GM23248 (cell line): ENCODE measurements at regions not wholly inside any gene's neighbourhood (a gene's known extent, or its start where the extent isn't known, plus 50 kb on each side); places are given as distances from the start of the nearest gene placed in this dataset.

Experiments
- DNase-seq: peaks from one replicate; pipeline ENCODE4 v3.0.0-alpha.2; 2015
- H2AFZ ChIP-seq: fragments of 200-600 bp; sonication (generic); 2 replicates; pipeline ENCODE4 v1.6.1; 2016; ENCODE audit warnings: antibody characterized with exemption
- H3F3A ChIP-seq: fragments of 200-600 bp; sonication (generic); 2 replicates; pipeline ENCODE4 v1.6.1; 2016; ENCODE audit warnings: mild to moderate bottlenecking, antibody characterized with exemption, mixed run types; ENCODE audit not compliant: insufficient read depth
- H3K27ac ChIP-seq: fragments of 200-600 bp; sonication (generic); 2 replicates; pipeline ENCODE4 v1.5.1; 2016; ENCODE audit warnings: mild to moderate bottlenecking
- H3K27me3 ChIP-seq: fragments of 200-600 bp; sonication (generic); replicated peaks from 2 replicates; pipeline ENCODE4 v1.6.1; 2016; ENCODE audit warnings: mild to moderate bottlenecking; ENCODE audit not compliant: insufficient read depth
- H3K36me3 ChIP-seq: fragments of 200-600 bp; sonication (generic); 2 replicates; pipeline ENCODE4 v1.6.1; 2016; ENCODE audit warnings: low read depth, mild to moderate bottlenecking
- H3K4me1 ChIP-seq: fragments of 200-600 bp; sonication (generic); 2 replicates; pipeline ENCODE4 v1.6.1; 2016; ENCODE audit warnings: mild to moderate bottlenecking; ENCODE audit not compliant: insufficient read depth
- H3K4me2 ChIP-seq: fragments of 200-600 bp; sonication (generic); one replicate; pipeline ENCODE4 v1.6.1; 2016; ENCODE audit warnings: mild to moderate bottlenecking; ENCODE audit not compliant: unreplicated experiment
- H3K4me3 ChIP-seq: fragments of 200-600 bp; sonication (generic); 2 replicates; pipeline ENCODE4 v1.5.1; 2016; ENCODE audit warnings: mild to moderate bottlenecking
- H3K79me2 ChIP-seq: fragments of 200-600 bp; sonication (generic); 2 replicates; pipeline ENCODE4 v1.6.1; 2016; ENCODE audit warnings: mild to moderate bottlenecking; ENCODE audit not compliant: insufficient read depth
- H3K9ac ChIP-seq: fragments of 200-600 bp; sonication (generic); 2 replicates; pipeline ENCODE4 v1.6.1; 2016; ENCODE audit warnings: mild to moderate bottlenecking
- H3K9me2 ChIP-seq: fragments of 200-600 bp; sonication (generic); 2 replicates; pipeline ENCODE4 v1.6.1; 2016; ENCODE audit warnings: mixed run types, mild to moderate bottlenecking, moderate library complexity; ENCODE audit not compliant: insufficient read depth
- H3K9me3 ChIP-seq: fragments of 200-600 bp; sonication (generic); one replicate; pipeline ENCODE4 v1.6.1; 2017; ENCODE audit warnings: low read depth
- H4K20me1 ChIP-seq: fragments of 200-600 bp; sonication (generic); 2 replicates; pipeline ENCODE4 v1.6.0; 2016; ENCODE audit not compliant: insufficient read depth
- EZH2 ChIP-seq: fragments of 200-600 bp; sonication (generic); IDR thresholded peaks from 2 replicates; pipeline ENCODE4 v1.6.1; 2018; ENCODE audit warnings: antibody characterized with exemption, mild to moderate bottlenecking; ENCODE audit not compliant: insufficient read depth, poor library complexity, severe bottlenecking
- EZH2phosphoT487 ChIP-seq: fragments of 200-600 bp; sonication (generic); IDR thresholded peaks from 2 replicates; pipeline ENCODE4 v1.6.1; 2018; ENCODE audit warnings: antibody characterized with exemption, moderate library complexity, mild to moderate bottlenecking, low read depth; ENCODE audit not compliant: insufficient read depth
- WGBS, 2 experiments: methylation state at CpG; one replicate each; pipeline ENCODE4 v1.1.6; 2015 to 2017; ENCODE audit warnings: low lambda C conversion rate in 2 of 2, low coverage in 1 of 2; ENCODE audit errors: missing lambda C conversion rate in 2 of 2; 5-methylcytosine and 5-hydroxymethylcytosine counted together
- in situ Hi-C: fragments of 300-500 bp; cut with MboI; formaldehyde crosslinking; loops from 2 replicates; pipeline ENCODE4 v1.15.0; 2020

- H3K27me3 ChIP-seq, result no peaks in the 10 kb centered on the region
- no peak overlapping the region for H3K9ac ChIP-seq
- no peak overlapping the region for H3K4me2 ChIP-seq
- H3K27ac ChIP-seq, result no peak overlapping the region
- no peaks in the 10 kb centered on the region for H3K4me1 ChIP-seq
- 14 to 21% methylated on average over 2 of the region's 2 CpGs for WGBS, 2 experiments
- no peaks in the 10 kb centered on the region for H3F3A ChIP-seq
- H3K4me3 ChIP-seq, result no peak overlapping the region
- no peaks in the 10 kb centered on the region for H3K79me2 ChIP-seq
- in situ Hi-C loops, result no loop called here
- no peak for DNase-seq
- TF ChIP-seq EZH2phosphoT487, result no peak
- TF ChIP-seq EZH2, result no peak
- H2AFZ ChIP-seq, result no peak overlapping the region
- no peaks in the 10 kb centered on the region for H4K20me1 ChIP-seq
- H3K36me3 ChIP-seq, result no peaks in the 10 kb centered on the region
- H3K9me2 ChIP-seq, result no peaks in the 10 kb centered on the region
- no peaks in the 10 kb centered on the region for H3K9me3 ChIP-seq
Measured at GRCh38 chr1:38587766-38588165, 271.8 kb downstream of the RRAGC start.

- Histone ChIP-seq H4K20me1 (no peaks in the 10 kb centered on the region), H3K4me2 (no peak overlapping the region), H3K4me3 (0 out of 2 replicates have a peak overlapping the region, but pooled peaks have one; percentile 13), H2AFZ (0 out of 2 replicates have a peak overlapping the region, but pooled peaks have one; percentile 57), H3K9me3 (no peaks in the 10 kb centered on the region), H3F3A (no peaks in the 10 kb centered on the region), H3K9ac (no peak overlapping the region), H3K79me2 (no peaks in the 10 kb centered on the region), H3K27ac (no peak overlapping the region), H3K4me1 (no peaks in the 10 kb centered on the region), H3K36me3 (no peaks in the 10 kb centered on the region), H3K27me3 (no peaks in the 10 kb centered on the region), H3K9me2 (no peaks in the 10 kb centered on the region)
- TF ChIP-seq EZH2phosphoT487, result no peak
- TF ChIP-seq EZH2, result no peak
- peak; percentile 49 for DNase-seq
- 16 to 17% methylated on average over 9 of the region's 9 CpGs for WGBS, 2 experiments
- in situ Hi-C loops, result no loop called here
Measured at GRCh38 chr1:38586993-38587646, 272.5 kb downstream of the RRAGC start.

GRCh38 chr1:38585971-38586370, 273.6 kb downstream of the RRAGC start:
- H3K27me3 ChIP-seq, result no peaks in the 10 kb centered on the region
- no peaks in the 10 kb centered on the region for H3K36me3 ChIP-seq
- H3F3A ChIP-seq, result no peaks in the 10 kb centered on the region
- no peaks in the 10 kb centered on the region for H3K9me3 ChIP-seq
- no peaks in the 10 kb centered on the region for H3K9me2 ChIP-seq
- H3K27ac ChIP-seq, result no peak overlapping the region
- no peak overlapping the region for H3K4me3 ChIP-seq
- H3K4me1 ChIP-seq, result no peaks in the 10 kb centered on the region
- in situ Hi-C loops, result no loop called here
- H3K4me2 ChIP-seq, result no peak overlapping the region
- WGBS, 2 experiments, result 14 to 18% methylated on average over 4 of the region's 4 CpGs
- H2AFZ ChIP-seq, result no peak overlapping the region
- no peaks in the 10 kb centered on the region for H4K20me1 ChIP-seq
- H3K79me2 ChIP-seq, result no peaks in the 10 kb centered on the region
- TF ChIP-seq EZH2 (no peak), EZH2phosphoT487 (no peak)
- no peak for DNase-seq
- no peak overlapping the region for H3K9ac ChIP-seq

GRCh38 chr1:38585460-38585859, 274.1 kb downstream of the RRAGC start:
- no peak overlapping the region for H2AFZ ChIP-seq
- no peaks in the 10 kb centered on the region for H3K36me3 ChIP-seq
- H4K20me1 ChIP-seq, result no peaks in the 10 kb centered on the region
- H3K9me2 ChIP-seq, result no peaks in the 10 kb centered on the region
- DNase-seq, result no peak
- H3F3A ChIP-seq, result no peaks in the 10 kb centered on the region
- no peaks in the 10 kb centered on the region for H3K79me2 ChIP-seq
- no peaks in the 10 kb centered on the region for H3K27me3 ChIP-seq
- no peak overlapping the region for H3K9ac ChIP-seq
- no peaks in the 10 kb centered on the region for H3K4me1 ChIP-seq
- in situ Hi-C loops, result no loop called here
- WGBS, 2 experiments, result 16 to 30% methylated on average over 3 of the region's 3 CpGs
- TF ChIP-seq EZH2 (no peak), EZH2phosphoT487 (no peak)
- H3K4me3 ChIP-seq, result no peak overlapping the region
- no peak overlapping the region for H3K27ac ChIP-seq
- no peak overlapping the region for H3K4me2 ChIP-seq
- no peaks in the 10 kb centered on the region for H3K9me3 ChIP-seq
